ENCODE measurements at regions not wholly inside any gene's neighbourhood (a gene's known extent, or its start where the extent isn't known, plus 50 kb on each side); places are given as distances from the start of the nearest gene placed in this dataset.

DNA sequence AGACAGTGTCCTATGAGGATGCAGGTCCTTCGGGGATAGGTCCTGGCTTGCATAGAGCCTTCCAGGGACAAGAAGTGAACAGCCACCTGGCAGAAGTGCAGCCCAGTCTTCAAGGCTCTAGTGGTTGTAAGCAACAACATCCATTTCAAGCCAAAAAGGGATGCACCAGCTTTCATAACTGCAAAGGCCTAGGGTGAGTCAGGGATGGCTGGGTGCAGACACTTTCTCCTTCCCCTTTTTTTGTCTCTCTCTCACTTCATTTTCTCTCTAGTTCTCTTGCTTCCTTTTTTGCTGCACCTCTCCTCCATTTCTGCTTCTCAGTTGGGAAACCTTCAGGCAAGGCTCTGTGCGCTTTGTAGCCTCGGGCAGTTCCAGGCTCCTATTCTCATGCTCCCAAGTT, 196.2 kb upstream of the ZNF536 start:
- TF ChIP-seq, protein P1, sequence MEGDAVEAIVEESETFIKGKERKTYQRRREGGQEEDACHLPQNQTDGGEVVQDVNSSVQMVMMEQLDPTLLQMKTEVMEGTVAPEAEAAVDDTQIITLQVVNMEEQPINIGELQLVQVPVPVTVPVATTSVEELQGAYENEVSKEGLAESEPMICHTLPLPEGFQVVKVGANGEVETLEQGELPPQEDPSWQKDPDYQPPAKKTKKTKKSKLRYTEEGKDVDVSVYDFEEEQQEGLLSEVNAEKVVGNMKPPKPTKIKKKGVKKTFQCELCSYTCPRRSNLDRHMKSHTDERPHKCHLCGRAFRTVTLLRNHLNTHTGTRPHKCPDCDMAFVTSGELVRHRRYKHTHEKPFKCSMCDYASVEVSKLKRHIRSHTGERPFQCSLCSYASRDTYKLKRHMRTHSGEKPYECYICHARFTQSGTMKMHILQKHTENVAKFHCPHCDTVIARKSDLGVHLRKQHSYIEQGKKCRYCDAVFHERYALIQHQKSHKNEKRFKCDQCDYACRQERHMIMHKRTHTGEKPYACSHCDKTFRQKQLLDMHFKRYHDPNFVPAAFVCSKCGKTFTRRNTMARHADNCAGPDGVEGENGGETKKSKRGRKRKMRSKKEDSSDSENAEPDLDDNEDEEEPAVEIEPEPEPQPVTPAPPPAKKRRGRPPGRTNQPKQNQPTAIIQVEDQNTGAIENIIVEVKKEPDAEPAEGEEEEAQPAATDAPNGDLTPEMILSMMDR (IDR thresholded peaks at IDR 0.05): no peak
- TF ChIP-seq POLR2AphosphoS5 (IDR thresholded peaks at IDR 0.05): no peak
